Activated CD4-positive, alpha-beta T cell treated with anti-CD3 and anti-CD28 coated beads for 48 hours (primary cell): ENCODE measurements at regions not wholly inside any gene's neighbourhood (a gene's known extent, or its start where the extent isn't known, plus 50 kb on each side); places are given as distances from the start of the nearest gene placed in this dataset.
"Not testable (repeated sequence)": the region's sequence is repeated elsewhere in the genome, so short reads cannot be mapped to it uniquely, and the experiment has no call there.

ENCODE experiments used
- DNase-seq: peaks from one replicate; pipeline ENCODE4 v3.0.0-alpha.2; 2020

DNA sequence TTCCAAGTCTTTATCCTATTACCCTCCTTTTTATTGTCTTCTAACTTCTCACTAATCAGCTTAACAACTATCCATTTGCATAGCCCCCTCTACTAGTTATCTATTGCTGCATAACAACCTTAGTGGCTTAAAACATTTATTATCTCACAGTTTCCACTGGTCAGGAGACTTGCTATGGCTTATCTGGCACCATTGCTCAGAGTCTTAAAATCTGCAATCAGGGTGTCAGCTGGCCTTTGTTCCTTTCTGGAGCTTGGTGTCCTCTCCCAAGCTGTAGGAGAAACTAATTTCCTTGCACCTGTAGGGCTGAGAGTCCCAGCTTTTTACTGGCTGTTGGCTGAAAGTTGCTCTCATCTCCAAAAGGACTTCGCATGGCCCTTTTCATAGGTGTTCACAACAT is 137.0 kb upstream of the SMIM31 start:
- DNase-seq: no peak

DNA sequence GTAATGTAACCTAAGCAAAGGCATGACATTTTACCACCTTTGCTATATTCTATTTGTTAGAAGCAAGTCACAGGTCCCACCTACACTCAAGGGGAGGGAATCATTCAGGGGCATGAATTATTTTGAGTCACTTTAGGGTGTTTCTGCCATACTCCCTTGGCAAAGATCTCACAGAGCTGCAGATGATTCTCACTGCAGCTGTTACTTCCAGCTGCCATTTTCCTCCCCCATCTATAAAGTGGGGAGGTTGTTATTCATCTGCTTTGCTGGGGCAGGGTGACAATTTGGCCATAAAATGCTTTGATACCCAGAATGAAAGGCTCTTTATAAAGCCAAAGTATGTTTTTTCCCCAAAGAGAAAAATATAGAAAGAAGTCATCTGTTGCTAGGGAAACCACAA is 136.5 kb upstream of the SMIM31 start:
- DNase-seq: no peak

DNA sequence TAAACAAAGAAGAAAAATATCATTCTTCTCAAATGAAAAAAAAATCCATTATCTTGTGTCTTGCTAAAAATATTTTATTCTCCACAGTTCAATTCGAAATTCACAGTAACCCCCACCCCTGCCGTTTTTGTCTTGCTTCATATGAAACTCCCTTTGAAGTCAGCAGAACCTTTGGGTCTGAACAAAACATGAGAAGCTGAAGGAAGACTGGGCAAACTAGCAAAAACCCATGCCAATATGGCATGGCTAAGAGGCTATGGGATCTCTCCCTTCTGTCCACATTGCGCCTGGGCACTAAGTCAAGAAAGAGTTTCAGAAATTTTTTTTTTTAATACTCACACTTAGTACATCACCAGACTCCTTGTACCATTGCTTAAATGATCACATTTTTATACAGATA is 136.0 kb upstream of the SMIM31 start:
- no peak for DNase-seq

DNA sequence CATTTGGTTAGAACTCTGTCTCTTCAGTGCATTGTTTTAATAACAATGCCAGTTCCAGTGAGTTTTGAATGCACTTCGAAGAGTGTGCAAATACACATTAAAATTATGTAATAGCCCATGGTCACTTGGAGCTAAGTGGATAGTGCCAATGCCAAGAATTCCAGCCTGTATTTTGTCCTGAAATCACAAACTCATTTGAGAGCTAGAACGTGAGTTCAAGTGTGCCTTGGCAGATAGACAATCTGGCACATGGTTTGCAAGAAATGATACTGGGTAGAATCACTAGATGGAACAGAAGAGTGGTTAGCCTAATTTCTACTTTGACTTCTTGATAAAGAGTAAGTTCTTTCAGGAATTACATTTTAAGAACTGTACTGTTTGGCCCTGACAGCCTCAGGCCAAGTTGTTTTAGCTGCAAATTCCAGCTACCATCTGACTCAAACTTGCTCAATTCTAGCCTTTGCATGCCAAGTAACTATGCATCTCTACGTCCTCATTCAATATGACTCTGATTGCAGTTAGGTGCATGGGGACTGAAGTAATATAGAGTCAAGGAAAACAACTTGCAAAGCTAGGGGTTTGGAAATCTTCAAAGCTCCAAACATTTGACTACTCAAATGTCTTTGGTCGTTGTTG is 131.9 kb upstream of the SMIM31 start:
- DNase-seq: no peak

DNA sequence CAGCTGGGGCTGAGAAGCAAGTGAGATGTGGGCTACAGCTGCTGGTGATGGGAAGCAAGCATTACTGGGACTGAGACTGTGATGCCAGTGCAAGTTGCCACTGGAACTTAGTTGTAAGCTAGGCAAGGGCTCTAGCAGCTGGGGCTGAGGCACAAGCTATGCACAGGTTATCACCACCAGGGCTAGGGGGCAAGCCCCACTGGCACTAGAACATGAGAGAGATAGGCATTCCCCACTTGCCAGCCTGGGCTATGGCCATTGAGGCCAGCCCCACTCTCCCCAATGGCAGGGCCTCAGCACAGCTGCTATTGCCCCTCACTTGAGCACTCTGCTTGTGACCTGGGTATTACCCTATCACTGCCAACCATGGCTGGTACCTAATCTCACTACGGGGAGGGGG is 130.8 kb upstream of the SMIM31 start:
- DNase-seq: no peak

DNA sequence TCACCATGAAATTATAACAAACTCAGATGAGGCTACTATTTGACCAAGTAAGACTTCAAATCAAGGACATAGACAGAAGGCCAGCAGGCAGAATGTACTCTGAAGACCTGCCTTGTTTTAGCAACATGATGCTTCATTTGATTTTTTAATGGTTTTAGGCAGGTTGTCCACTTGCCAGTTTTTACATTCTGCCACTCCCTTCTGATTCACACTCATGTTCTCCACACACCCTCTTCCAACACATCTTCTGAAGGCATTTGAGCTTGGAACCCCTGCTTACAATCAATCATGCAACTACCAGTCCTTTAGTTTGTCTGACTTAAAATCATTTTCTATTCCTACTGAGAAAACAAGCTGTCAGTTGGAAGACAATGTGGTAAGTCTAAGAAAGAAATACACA is 114.9 kb upstream of the SMIM31 start:
- no peak for DNase-seq

DNA sequence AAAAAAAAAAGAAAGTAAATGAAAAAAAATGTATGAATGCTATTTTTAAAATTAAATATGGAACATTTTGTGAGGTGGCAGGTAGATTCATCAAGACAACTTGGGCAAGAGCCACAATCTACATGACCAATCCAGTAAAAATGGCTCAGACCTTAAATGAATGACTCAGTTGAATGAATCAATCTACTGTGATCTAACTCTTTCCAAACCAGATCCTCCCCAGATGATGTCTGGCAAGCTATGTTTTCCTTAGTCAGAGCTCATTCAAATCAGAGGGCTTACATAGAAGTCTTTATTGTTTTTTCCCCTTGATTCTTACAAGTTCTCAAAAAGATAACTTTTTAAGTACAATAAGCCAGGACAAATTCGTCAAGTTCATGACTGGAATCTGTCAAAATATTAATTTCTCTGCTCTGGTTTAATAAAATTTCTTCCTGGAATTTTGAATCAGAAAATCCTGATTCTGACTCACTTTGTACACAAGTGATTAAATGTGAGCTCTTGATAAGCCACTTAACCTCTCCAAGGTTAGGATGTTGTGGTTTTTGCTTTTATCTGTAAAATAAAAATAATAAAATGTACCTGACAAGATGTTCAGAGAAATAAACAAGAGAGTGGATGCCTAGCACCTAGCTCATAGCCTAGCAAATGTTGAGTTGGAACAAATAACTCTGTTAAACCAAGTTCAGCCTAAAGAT is 105.6 kb upstream of the SMIM31 start:
- DNase-seq: no peak

DNA sequence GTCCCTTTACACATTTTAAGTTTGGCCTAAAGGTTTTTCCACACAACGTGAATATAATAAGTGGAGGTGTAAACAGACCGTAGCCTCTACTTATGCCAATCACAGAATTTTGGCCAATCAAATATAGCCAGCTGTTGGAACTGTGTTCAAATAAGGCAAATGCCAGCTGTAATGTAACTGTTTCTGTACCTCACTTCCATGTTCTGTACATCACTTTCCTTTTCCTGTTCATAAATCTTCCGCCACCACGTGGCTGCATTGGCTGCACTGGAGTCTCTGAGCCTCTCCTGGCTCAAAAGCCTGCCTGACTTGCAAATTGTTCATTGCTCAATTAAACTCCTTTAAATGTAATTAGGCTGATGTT is 105.1 kb upstream of the SMIM31 start:
- DNase-seq: no peak

DNA sequence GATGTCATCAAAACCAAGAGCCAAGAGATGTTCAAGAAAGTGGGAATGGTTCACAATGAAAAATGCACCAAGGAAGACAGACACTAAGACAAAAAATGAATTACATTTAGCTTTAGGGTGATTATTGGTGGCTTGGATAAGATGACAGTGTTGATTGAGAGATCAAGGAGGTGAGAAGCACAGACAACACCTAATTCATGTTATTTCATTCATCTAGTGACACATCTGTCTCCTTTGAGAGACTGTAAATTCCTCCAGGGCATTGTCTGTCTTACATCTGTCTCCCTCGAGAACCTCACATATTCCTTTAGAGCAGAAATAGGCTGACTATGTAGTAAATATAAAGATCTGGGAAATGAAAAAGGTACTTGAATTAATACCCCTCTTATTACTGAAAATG is 94.2 kb upstream of the SMIM31 start:
- DNase-seq: no peak

DNA sequence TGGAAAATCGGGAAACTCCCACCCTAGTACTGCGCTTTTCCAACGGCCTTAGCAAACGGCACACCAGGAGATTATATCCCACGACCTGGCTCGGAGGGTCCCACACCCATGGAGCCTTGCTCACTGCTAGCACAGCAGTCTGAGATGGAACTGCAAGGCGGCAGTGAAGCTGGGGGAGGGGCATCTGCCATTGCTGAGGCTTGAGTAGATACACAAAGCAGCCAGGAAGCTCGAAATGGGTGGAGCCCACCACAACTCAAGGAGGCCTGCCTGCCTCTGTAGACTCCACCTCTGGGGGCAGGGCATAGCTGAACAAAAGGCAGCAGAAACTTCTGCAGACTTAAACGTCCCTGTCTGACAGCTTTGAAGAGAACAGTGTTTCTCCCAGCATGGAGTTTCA is 77.8 kb upstream of the SMIM31 start:
- DNase-seq: not testable (repeated sequence)

DNA sequence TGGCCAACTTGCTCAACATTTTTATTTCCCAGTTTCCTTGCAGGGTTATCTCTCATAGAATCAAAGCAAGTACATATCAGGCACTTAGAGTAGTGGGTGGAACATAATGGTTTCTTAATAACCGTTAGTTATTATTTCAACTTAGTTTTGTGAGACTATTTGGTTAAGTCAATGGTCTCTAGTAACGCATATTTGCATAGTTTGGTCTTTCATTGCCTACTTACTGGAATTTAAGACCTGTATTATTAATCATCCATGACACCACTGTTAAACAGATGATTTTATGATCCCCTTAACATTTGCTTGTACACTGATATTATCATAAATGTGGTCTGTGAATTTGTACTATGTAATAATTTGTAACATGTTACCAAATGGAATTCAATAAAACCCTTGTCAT is 70.9 kb upstream of the SMIM31 start:
- DNase-seq: no peak

DNA sequence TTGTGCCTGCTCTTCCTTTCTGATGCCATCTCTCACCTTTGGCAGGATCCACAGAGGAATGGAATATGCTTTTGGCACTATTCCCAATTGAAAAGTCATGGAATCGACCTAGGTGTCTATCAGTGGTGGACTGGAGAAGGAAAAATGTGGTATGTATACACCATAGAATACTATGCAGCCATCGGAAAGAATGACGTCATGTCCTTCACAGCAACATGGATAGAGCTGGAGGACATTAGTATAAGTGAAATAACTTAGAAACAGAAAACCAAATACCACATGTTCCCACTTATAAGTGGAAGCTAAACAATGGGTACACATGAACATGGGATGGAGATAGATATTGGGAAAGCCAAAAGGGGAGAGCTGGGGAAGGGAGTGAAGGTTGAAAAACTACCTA is 58.3 kb upstream of the SMIM31 start:
- no peak for DNase-seq

DNA sequence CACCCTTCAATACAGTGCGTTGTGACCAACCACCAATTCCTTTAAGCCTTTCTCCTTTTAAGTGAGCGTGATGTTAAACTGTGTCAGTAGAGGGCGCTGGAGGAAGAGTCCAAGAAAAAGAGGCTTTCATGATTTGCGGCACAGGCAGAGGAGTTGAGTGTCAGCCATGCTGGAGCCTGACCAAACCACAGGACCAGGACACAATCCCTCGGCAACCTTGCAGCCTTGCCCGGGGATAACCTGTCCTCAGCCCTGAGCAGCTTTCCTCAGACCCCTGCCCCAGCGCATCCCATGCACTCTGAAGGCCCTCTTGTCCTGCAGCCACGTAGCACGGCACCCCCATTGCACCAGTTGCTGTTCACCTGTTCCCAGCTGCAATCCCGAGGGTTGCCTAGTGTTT is 53.5 kb upstream of the SMIM31 start:
- peak; percentile 11 for DNase-seq

DNA sequence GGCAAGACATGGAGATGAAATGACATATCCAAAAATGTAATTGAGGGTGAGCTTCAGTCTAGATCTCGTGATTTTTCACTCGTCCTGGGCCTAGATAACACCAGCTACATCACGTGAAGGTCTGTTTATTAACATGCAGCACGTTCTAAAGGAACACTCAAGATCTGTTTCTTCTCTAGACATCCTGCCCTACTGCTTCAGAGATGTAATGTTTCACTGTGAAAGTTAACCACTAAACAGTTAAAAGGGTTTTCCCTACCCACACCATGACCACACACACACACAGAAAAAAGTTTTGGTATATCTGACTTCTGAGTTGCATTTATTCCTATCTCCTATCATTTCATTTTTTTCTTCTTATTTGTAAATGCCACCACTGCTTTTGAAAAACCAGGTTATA is 52.3 kb upstream of the SMIM31 start:
- no peak for DNase-seq
